DND-41 (cell line): ENCODE measurements at regions not wholly inside any gene's neighbourhood (a gene's known extent, or its start where the extent isn't known, plus 50 kb on each side); places are given as distances from the start of the nearest gene placed in this dataset.

Experiments used
- EZH2 ChIP-seq: IDR thresholded peaks from 3 replicates; pipeline ENCODE4 v1.6.1; 2012; ENCODE audit warnings: borderline replicate concordance, low read depth, mild to moderate bottlenecking, moderate library complexity, low read length, inconsistent platforms; ENCODE audit not compliant: severe bottlenecking
- TF ChIP-seq, protein P1 (sequence below): IDR thresholded peaks from 2 replicates; pipeline ENCODE4 v1.5.1; 2012; ENCODE audit warnings: borderline replicate concordance, low read length, moderate library complexity, mild to moderate bottlenecking; ENCODE audit not compliant: poor library complexity, severe bottlenecking; ENCODE audit errors: extremely low read depth

DNA sequence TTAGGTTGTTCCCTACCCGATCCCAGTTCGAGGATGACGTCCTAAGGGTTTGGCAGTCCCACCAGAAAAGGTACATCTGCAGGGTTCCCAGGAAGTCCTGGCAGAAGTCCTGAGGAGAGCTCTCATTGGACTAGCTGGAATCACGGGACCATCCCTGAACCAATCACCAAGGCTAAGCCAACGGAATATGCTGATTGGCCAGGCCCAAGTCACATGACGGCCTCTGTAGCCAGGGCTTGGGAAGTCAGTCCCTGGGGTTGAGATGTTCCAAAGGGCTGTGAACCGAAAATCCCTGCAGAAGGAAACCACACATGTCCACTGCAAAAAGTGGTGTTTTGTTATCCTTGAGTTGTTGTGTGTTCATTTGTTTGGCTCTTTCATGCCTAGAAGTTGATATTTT lies 68.2 kb upstream of the ZNF423 start:
- TF ChIP-seq, protein P1, sequence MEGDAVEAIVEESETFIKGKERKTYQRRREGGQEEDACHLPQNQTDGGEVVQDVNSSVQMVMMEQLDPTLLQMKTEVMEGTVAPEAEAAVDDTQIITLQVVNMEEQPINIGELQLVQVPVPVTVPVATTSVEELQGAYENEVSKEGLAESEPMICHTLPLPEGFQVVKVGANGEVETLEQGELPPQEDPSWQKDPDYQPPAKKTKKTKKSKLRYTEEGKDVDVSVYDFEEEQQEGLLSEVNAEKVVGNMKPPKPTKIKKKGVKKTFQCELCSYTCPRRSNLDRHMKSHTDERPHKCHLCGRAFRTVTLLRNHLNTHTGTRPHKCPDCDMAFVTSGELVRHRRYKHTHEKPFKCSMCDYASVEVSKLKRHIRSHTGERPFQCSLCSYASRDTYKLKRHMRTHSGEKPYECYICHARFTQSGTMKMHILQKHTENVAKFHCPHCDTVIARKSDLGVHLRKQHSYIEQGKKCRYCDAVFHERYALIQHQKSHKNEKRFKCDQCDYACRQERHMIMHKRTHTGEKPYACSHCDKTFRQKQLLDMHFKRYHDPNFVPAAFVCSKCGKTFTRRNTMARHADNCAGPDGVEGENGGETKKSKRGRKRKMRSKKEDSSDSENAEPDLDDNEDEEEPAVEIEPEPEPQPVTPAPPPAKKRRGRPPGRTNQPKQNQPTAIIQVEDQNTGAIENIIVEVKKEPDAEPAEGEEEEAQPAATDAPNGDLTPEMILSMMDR: no peak
- no peak for TF ChIP-seq EZH2
